B cell (primary cell): ENCODE measurements at regions not wholly inside any gene's neighbourhood (a gene's known extent, or its start where the extent isn't known, plus 50 kb on each side); places are given as distances from the start of the nearest gene placed in this dataset.

Experiments used
- ATAC-seq: fragments of 200-7000 bp; cut with Tn5 transposase; one replicate; pipeline ENCODE4 v1.10.0; 2021; ENCODE audit warnings: low read depth, mild to moderate bottlenecking, moderate number of reproducible peaks, moderate library complexity
- CTCF ChIA-PET: fragments of 350-600 bp; sonication (Branson Sonifier 250); formaldehyde crosslinking; loops from one replicate; lab custom pipeline; 2021; ENCODE audit warnings: antibody characterized with exemption, inconsistent platforms; lab: Charles Lee
- POLR2A ChIA-PET: fragments of 350-600 bp; sonication (Branson Sonifier 250); formaldehyde crosslinking; loops from one replicate; lab custom pipeline; 2021; ENCODE audit warnings: antibody characterized with exemption; lab: Charles Lee
- DNase-seq: peaks from one replicate; pipeline ENCODE4 v3.0.0; 2013
- H2AFZ ChIP-seq: 2 replicates; pipeline ENCODE4 v1.6.1; 2012; ENCODE audit warnings: mild to moderate bottlenecking, low read depth, low read length; ENCODE audit not compliant: insufficient read depth, poor library complexity, severe bottlenecking
- H3K27ac ChIP-seq, 2 donors: 1 replicate in 1 of 2; 2 replicates in 1 of 2; pipeline ENCODE4 v1.5.1; 2012 to 2013; ENCODE audit warnings: low read length in 2 of 2, mild to moderate bottlenecking in 2 of 2, moderate library complexity in 1 of 2
- H3K27me3 ChIP-seq, 4 experiments: fragments of 200-600 bp in 1 of 4; sonication (generic) in 1 of 4; replicated peaks in 1 of 4; 1 replicate in 2 of 4; 2 replicates in 2 of 4; pipeline versions ENCODE4 v1.6.1 to v1.7.0; 2013 to 2016; ENCODE audit warnings: low read length in 3 of 4, mild to moderate bottlenecking in 2 of 4, mixed read lengths in 1 of 4, moderate library complexity in 1 of 4; ENCODE audit not compliant: insufficient read depth in 4 of 4, control insufficient read depth in 3 of 4; ENCODE audit errors: control extremely low read depth in 1 of 4
- H3K36me3 ChIP-seq, 2 experiments: replicated peaks in 1 of 2; 1 replicate in 1 of 2; 2 replicates in 1 of 2; pipeline versions ENCODE4 v1.6.1 to v1.7.1; 2013; ENCODE audit warnings: low read length in 1 of 2; ENCODE audit not compliant: insufficient read depth in 2 of 2, control insufficient read depth in 1 of 2; ENCODE audit errors: control extremely low read depth in 1 of 2, extremely low read depth in 1 of 2
- H3K4me1 ChIP-seq, 2 donors: fragments of 200-600 bp in 1 of 2; sonication (generic) in 1 of 2; 1 replicate in 1 of 2; 2 replicates in 1 of 2; pipeline versions ENCODE4 v1.5.1 to v1.6.1; 2013 to 2017; ENCODE audit warnings: low read length in 2 of 2; ENCODE audit not compliant: control insufficient read depth in 2 of 2, insufficient read depth in 2 of 2
- H3K4me2 ChIP-seq: replicated peaks from 2 replicates; pipeline ENCODE3; 2012; ENCODE audit warnings: mild to moderate bottlenecking, low read depth, low read length; ENCODE audit not compliant: poor library complexity, severe bottlenecking
- H3K4me3 ChIP-seq, 5 experiments: fragments of 200-600 bp in 1 of 5; sonication (generic) in 1 of 5; 1 replicate in 3 of 5; 2 replicates in 2 of 5; pipeline versions ENCODE4 v1.5.1 to v1.7.0; 2011 to 2016; ENCODE audit warnings: low read length in 4 of 5, mild to moderate bottlenecking in 4 of 5, low read depth in 2 of 5, control low read depth in 1 of 5, moderate library complexity in 1 of 5; ENCODE audit not compliant: insufficient read depth in 1 of 5; ENCODE audit errors: control extremely low read depth in 1 of 5, extremely low read depth in 1 of 5
- H3K79me2 ChIP-seq: fragments of 200-600 bp; sonication (generic); one replicate; pipeline ENCODE4 v1.6.0; 2016; ENCODE audit warnings: low read length; ENCODE audit not compliant: control insufficient read depth, insufficient read depth
- H3K9ac ChIP-seq: fragments of 200-600 bp; sonication (generic); 2 replicates; pipeline ENCODE4 v1.6.1; 2017; ENCODE audit warnings: mild to moderate bottlenecking, low read length, moderate library complexity
- H3K9me3 ChIP-seq, 3 donors: one replicate each; pipeline versions ENCODE4 v1.6.1 to v1.7.1; 2013; ENCODE audit warnings: low read length in 2 of 3; ENCODE audit not compliant: control insufficient read depth in 2 of 3, insufficient read depth in 1 of 3; ENCODE audit errors: control extremely low read depth in 1 of 3
- H4K20me1 ChIP-seq: 2 replicates; pipeline ENCODE4 v1.6.0; 2012; ENCODE audit warnings: mild to moderate bottlenecking, low read length; ENCODE audit not compliant: insufficient read depth, control insufficient read depth, poor library complexity, severe bottlenecking
- H3K27ac Mint-ChIP-seq: one replicate; pipeline ENCODE4 v1.8.0; 2021; ENCODE audit warnings: mixed read lengths
- H3K27me3 Mint-ChIP-seq: one replicate; pipeline ENCODE4 v1.8.0; 2021; ENCODE audit warnings: mixed read lengths
- H3K4me1 Mint-ChIP-seq: one replicate; pipeline ENCODE4 v1.8.0; 2021; ENCODE audit warnings: mixed read lengths
- H3K4me3 Mint-ChIP-seq: one replicate; pipeline ENCODE4 v1.8.0; 2021; ENCODE audit warnings: mixed read lengths
- H3K9me3 Mint-ChIP-seq: one replicate; pipeline ENCODE4 v1.8.0; 2022; ENCODE audit warnings: mixed read lengths; ENCODE audit not compliant: insufficient read depth
- EZH2 ChIP-seq: IDR thresholded peaks from 2 replicates; pipeline ENCODE4 v1.6.1; 2012; ENCODE audit warnings: borderline replicate concordance, low read depth, mild to moderate bottlenecking, moderate library complexity, low read length; ENCODE audit not compliant: insufficient read depth, poor library complexity, severe bottlenecking
- WGBS: methylation state at CpG from one replicate; pipeline ENCODE4 v1.1.5; 2013; ENCODE audit warnings: missing lambda C conversion rate; ENCODE audit not compliant: insufficient coverage; 5-methylcytosine and 5-hydroxymethylcytosine counted together
- intact Hi-C: fragments of 100-400 bp; cut with micrococcal nuclease; formaldehyde crosslinking; loops from one replicate; pipeline ENCODE4 v1.10.0; 2022
- TF ChIP-seq, protein P1 (sequence below): fragments of 200-600 bp; IDR thresholded peaks from one replicate; pipeline ENCODE4 v1.8.0; 2022; ENCODE audit warnings: antibody characterized with exemption, mild to moderate bottlenecking

DNA sequence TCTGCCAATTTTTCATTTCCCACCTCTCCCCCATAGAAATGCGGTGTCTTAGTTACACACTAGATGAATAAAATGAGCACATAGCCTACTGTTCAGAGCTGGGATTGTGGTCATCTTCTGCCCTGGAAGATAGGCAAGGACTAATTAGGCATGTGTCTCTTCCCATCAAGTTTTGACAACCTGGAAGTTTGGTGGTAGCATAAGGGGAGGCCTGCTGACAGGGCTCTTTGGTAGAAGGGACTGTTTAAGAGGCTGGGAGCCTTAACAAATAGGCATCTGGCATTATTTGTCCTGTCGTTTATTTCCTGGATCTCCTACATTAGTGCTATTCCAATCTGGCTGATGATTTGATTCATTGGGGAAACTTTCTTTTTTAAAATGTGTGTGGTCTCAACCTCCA, 512.3 kb downstream of the ZNF385D start:
- Histone ChIP-seq H3K36me3 (no peaks in the 10 kb centered on the region), H3K9me3 (no peaks in the 10 kb centered on the region), H3K9ac (no peak overlapping the region), H3K4me3 (no peak overlapping the region), H3K4me2 (no peak overlapping the region), H3K4me1 (no peaks in the 10 kb centered on the region), H3K27me3 (no peaks in the 10 kb centered on the region), H3K79me2 (no peaks in the 10 kb centered on the region), H2AFZ (no peak overlapping the region), H3K27ac (no peak overlapping the region), H4K20me1 (no peaks in the 10 kb centered on the region)
- Mint-ChIP-seq H3K4me3 (no peak overlapping the region), H3K27me3 (no peaks in the 10 kb centered on the region), H3K27ac (no peak overlapping the region), H3K4me1 (no peaks in the 10 kb centered on the region), H3K9me3 (peaks cover 8% of the 10 kb centered on the region)
- ChIA-PET POLR2A (no interaction called here), CTCF (no interaction called here)
- no peak for ATAC-seq
- WGBS: no CpG with 5 or more reads among the region's 2 CpGs
- intact Hi-C loops: no loop called here
- no peak for DNase-seq
- no peak for TF ChIP-seq EZH2

DNA sequence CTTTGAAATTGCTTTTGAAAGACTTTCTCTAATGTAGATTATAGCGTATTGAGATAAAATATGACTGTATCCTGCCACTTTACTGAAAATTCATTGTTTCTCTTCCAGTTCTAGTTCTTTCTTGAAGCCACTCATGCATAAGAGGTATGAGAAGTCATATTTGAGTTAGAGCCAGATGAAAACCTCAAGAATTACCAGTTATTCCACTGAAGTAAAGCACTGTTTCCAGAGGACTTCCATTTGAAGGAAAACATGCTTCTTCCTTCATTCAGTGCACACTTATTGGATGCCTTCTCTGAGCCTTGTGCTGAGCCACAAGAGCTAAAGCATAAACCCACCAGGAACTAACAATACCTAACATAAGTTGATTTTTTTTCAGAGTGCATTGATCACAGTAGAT, 513.4 kb downstream of the ZNF385D start:
- H3K79me2 ChIP-seq: no peaks in the 10 kb centered on the region
- H3K4me3 ChIP-seq: no peak overlapping the region
- H3K4me3 Mint-ChIP-seq: no peak overlapping the region
- no peaks in the 10 kb centered on the region for H3K4me1 ChIP-seq
- POLR2A ChIA-PET: no interaction called here
- H3K9me3 ChIP-seq: no peaks in the 10 kb centered on the region
- no peaks in the 10 kb centered on the region for H3K27me3 Mint-ChIP-seq
- DNase-seq: no peak
- H3K36me3 ChIP-seq: no peaks in the 10 kb centered on the region
- H3K27me3 ChIP-seq: no peaks in the 10 kb centered on the region
- H3K4me2 ChIP-seq: no peak overlapping the region
- peaks cover 4% of the 10 kb centered on the region for H3K9me3 Mint-ChIP-seq
- H2AFZ ChIP-seq: no peak overlapping the region
- H3K27ac Mint-ChIP-seq: no peak overlapping the region
- no peak for ATAC-seq
- H3K4me1 Mint-ChIP-seq: no peaks in the 10 kb centered on the region
- intact Hi-C loops: no loop called here
- TF ChIP-seq EZH2: no peak
- TF ChIP-seq, protein P1, sequence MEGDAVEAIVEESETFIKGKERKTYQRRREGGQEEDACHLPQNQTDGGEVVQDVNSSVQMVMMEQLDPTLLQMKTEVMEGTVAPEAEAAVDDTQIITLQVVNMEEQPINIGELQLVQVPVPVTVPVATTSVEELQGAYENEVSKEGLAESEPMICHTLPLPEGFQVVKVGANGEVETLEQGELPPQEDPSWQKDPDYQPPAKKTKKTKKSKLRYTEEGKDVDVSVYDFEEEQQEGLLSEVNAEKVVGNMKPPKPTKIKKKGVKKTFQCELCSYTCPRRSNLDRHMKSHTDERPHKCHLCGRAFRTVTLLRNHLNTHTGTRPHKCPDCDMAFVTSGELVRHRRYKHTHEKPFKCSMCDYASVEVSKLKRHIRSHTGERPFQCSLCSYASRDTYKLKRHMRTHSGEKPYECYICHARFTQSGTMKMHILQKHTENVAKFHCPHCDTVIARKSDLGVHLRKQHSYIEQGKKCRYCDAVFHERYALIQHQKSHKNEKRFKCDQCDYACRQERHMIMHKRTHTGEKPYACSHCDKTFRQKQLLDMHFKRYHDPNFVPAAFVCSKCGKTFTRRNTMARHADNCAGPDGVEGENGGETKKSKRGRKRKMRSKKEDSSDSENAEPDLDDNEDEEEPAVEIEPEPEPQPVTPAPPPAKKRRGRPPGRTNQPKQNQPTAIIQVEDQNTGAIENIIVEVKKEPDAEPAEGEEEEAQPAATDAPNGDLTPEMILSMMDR: no peak
- no peaks in the 10 kb centered on the region for H4K20me1 ChIP-seq
- CTCF ChIA-PET: no interaction called here
- no peak overlapping the region for H3K27ac ChIP-seq
- H3K9ac ChIP-seq: no peak overlapping the region
- no CpG with 5 or more reads among the region's 1 CpG for WGBS
